ENCODE measurements at regions not wholly inside any gene's neighbourhood (a gene's known extent, or its start where the extent isn't known, plus 50 kb on each side); places are given as distances from the start of the nearest gene placed in this dataset.
"Not testable (repeated sequence)": the region's sequence is repeated elsewhere in the genome, so short reads cannot be mapped to it uniquely, and the experiment has no call there.

DNA sequence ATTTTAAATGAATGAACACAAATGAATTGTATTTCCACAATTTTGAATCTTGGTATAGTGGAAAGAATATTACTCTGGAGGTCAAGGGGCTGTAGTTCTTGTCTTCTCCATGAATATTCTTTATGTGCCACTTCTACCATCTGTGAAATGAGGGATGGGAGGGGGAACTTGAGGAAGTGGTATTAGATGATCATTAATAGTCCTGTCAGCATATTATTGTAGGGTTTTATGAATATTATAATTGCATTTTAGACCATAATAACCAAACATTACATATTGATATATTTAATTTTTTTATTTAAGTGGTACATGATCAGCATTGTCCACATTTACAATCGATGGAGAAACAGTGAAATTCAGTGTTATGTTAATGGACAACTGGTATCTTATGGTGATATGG is 205.8 kb downstream of the CCDC74A start:
- H3K9me3 ChIP-seq (ENCODE audit: control insufficient read depth in 5 of 5, low read length in 5 of 5); H3K27me3 ChIP-seq (ENCODE audit: control insufficient read depth in 5 of 5, insufficient read depth in 4 of 5, low read length in 5 of 5); H3K4me3 ChIP-seq (ENCODE audit: low read depth in 1 of 5, low read length in 5 of 5); H3K4me1 ChIP-seq (ENCODE audit: control insufficient read depth in 5 of 5, insufficient read depth in 5 of 5, low read length in 5 of 5); H3K9ac ChIP-seq (ENCODE audit: low read length in 5 of 5); H3K27ac ChIP-seq (ENCODE audit: low read depth, low read length); H3K36me3 ChIP-seq (ENCODE audit: control insufficient read depth in 5 of 5, insufficient read depth in 5 of 5, low read length in 5 of 5): not testable (repeated sequence)

GRCh38 chr2:131736406-131736805 is 208.7 kb downstream of the CCDC74A start:
- H3K9me3 ChIP-seq (ENCODE audit: control insufficient read depth in 5 of 5, low read length in 5 of 5); H3K4me3 ChIP-seq (ENCODE audit: low read depth in 1 of 5, low read length in 5 of 5); H3K36me3 ChIP-seq (ENCODE audit: control insufficient read depth in 5 of 5, insufficient read depth in 5 of 5, low read length in 5 of 5); H3K27ac ChIP-seq (ENCODE audit: low read depth, low read length); H3K27me3 ChIP-seq (ENCODE audit: control insufficient read depth in 5 of 5, insufficient read depth in 4 of 5, low read length in 5 of 5); H3K9ac ChIP-seq (ENCODE audit: low read length in 5 of 5); H3K4me1 ChIP-seq (ENCODE audit: control insufficient read depth in 5 of 5, insufficient read depth in 5 of 5, low read length in 5 of 5): not testable (repeated sequence)

- not testable (repeated sequence) for H3K27me3 ChIP-seq (ENCODE audit: control insufficient read depth in 5 of 5, insufficient read depth in 4 of 5, low read length in 5 of 5); H3K4me1 ChIP-seq (ENCODE audit: control insufficient read depth in 5 of 5, insufficient read depth in 5 of 5, low read length in 5 of 5); H3K27ac ChIP-seq (ENCODE audit: low read depth, low read length); H3K36me3 ChIP-seq (ENCODE audit: control insufficient read depth in 5 of 5, insufficient read depth in 5 of 5, low read length in 5 of 5); H3K9me3 ChIP-seq (ENCODE audit: control insufficient read depth in 5 of 5, low read length in 5 of 5); H3K9ac ChIP-seq (ENCODE audit: low read length in 5 of 5); H3K4me3 ChIP-seq (ENCODE audit: low read depth in 1 of 5, low read length in 5 of 5)
Measured at GRCh38 chr2:131738533-131738932, 210.8 kb downstream of the CCDC74A start.

DNA sequence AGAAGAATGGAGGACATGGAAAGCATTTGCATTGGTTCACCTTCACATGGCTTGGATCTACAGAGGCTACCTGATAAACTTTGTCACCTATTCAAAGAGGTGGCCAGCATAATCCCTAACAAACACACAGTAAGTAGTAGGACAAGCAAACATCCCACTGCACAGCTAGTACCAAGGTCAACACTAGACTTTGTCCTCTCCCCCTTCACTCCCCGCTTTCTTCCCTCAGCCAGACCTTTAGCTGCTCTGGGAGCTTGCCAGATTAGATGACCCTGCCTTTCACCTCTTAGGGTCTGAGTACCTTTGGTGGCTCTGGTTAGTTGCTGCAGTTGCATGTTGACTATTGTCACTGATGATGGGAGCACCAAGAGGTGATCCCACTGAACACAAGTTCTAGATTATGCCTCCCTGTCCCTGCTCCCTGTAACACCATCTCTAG is 211.3 kb downstream of the CCDC74A start:
- H3K9me3 ChIP-seq (ENCODE audit: control insufficient read depth in 5 of 5, low read length in 5 of 5); H3K4me3 ChIP-seq (ENCODE audit: low read depth in 1 of 5, low read length in 5 of 5); H3K27me3 ChIP-seq (ENCODE audit: control insufficient read depth in 5 of 5, insufficient read depth in 4 of 5, low read length in 5 of 5); H3K27ac ChIP-seq (ENCODE audit: low read depth, low read length); H3K4me1 ChIP-seq (ENCODE audit: control insufficient read depth in 5 of 5, insufficient read depth in 5 of 5, low read length in 5 of 5); H3K9ac ChIP-seq (ENCODE audit: low read length in 5 of 5); H3K36me3 ChIP-seq (ENCODE audit: control insufficient read depth in 5 of 5, insufficient read depth in 5 of 5, low read length in 5 of 5): not testable (repeated sequence)

DNA sequence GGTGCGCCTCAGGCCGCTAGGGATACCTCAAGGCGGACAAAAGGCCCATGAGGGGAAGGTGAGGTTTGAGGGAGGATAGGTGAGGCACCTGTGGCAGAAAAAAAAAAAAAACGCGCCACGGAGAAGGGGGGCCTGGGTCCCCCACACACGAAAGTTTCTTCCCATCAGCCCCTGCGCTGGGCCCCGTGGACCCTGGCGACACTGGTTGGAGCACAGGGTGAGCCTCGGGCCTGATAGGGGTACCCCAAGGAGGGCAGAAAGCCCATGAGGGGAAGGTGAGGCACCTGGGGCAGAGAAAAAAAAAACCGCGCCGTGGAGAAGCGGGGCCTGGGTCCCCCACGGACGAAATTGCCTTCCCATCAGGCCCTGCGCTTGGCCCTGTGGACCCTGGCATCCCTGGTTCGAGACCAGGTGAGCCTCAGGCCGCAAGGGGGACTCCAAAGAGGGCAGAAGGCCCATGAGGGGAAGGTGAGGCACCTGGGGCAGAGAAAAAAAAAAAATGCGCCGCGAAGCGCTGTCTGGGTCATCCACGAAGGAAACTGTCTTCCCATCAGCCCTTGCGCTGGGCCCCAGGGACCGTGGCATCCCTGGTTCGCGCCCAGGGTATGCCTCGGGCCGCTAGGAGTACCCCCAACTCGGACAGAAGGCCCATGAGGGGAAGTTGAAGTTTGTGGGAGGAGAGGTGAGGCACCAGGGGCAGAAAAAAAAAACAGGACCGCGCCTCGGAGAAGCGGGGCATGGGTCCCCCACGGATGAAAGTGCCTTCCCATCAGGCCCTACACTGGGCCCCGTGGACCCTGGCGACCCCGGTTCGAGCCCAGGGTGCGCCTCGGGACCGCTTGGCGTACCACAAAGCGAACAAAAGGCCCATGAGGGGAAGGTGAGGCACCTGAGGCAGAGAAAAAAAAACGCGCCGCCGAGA is 226.2 kb downstream of the CCDC74A start:
- Histone ChIP-seq H3K4me1 (ENCODE audit: control insufficient read depth in 5 of 5, insufficient read depth in 5 of 5, low read length in 5 of 5) (no peaks in the 10 kb centered on the region), H3K4me3 (ENCODE audit: low read depth in 1 of 5, low read length in 5 of 5) (no peak overlapping the region), H3K27ac (ENCODE audit: low read depth, low read length) (no peak overlapping the region), H3K9me3 (ENCODE audit: control insufficient read depth in 5 of 5, low read length in 5 of 5) (no peaks in the 10 kb centered on the region), H3K9ac (ENCODE audit: low read length in 5 of 5) (no peak overlapping the region), H3K27me3 (ENCODE audit: control insufficient read depth in 5 of 5, insufficient read depth in 4 of 5, low read length in 5 of 5) (no peaks in the 10 kb centered on the region), H3K36me3 (ENCODE audit: control insufficient read depth in 5 of 5, insufficient read depth in 5 of 5, low read length in 5 of 5) (no peaks in the 10 kb centered on the region)

DNA sequence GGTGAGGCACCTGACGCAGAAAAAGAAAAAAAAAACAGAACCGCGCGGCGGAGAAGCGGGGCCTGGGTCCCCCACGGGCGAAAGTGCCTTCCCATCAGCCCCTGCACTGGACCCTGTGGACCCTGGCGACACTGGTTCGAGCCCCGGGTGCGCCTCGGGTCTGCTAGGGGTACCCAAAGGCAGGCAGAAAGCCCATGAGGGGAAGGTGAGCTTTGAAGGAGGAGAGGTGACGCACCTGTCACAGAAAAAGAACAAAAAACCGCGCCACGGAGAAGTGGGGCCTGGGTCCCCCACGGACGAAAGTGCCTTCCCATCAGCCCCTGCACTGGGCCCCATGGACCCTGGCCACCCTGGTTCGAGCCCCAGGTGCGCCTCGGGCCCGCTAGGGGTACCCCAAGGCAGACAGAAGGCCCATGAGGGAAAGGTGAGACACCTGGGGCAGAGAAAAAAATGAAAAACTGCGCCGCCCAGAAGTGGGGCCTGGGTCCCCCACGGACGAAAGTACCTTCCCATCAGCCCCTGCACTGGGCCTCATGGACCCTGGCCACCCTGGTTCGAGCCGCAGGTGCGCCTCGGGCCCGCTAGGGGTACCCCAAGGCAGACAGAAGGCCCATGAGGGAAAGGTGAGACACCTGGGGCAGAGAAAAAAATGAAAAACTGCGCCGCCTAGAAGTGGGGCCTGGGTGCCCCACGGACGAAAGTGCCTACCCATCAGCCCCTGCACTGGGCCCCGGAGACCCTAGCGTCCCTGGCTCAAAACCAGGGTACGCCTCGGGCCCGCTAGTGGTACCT is 227.4 kb downstream of the CCDC74A start:
- Histone ChIP-seq H3K36me3 (ENCODE audit: control insufficient read depth in 5 of 5, insufficient read depth in 5 of 5, low read length in 5 of 5) (no peaks in the 10 kb centered on the region), H3K27ac (ENCODE audit: low read depth, low read length) (no peak overlapping the region), H3K9me3 (ENCODE audit: control insufficient read depth in 5 of 5, low read length in 5 of 5) (no peaks in the 10 kb centered on the region), H3K27me3 (ENCODE audit: control insufficient read depth in 5 of 5, insufficient read depth in 4 of 5, low read length in 5 of 5) (no peaks in the 10 kb centered on the region), H3K4me3 (ENCODE audit: low read depth in 1 of 5, low read length in 5 of 5) (no peak overlapping the region), H3K9ac (ENCODE audit: low read length in 5 of 5) (no peak overlapping the region), H3K4me1 (ENCODE audit: control insufficient read depth in 5 of 5, insufficient read depth in 5 of 5, low read length in 5 of 5) (no peaks in the 10 kb centered on the region)

- Histone ChIP-seq H3K4me1 (ENCODE audit: control insufficient read depth in 5 of 5, insufficient read depth in 5 of 5, low read length in 5 of 5) (no peaks in the 10 kb centered on the region), H3K27me3 (ENCODE audit: control insufficient read depth in 5 of 5, insufficient read depth in 4 of 5, low read length in 5 of 5) (no peaks in the 10 kb centered on the region), H3K27ac (ENCODE audit: low read depth, low read length) (no peak overlapping the region), H3K9ac (ENCODE audit: low read length in 5 of 5) (no peak overlapping the region), H3K4me3 (ENCODE audit: low read depth in 1 of 5, low read length in 5 of 5) (no peak overlapping the region), H3K36me3 (ENCODE audit: control insufficient read depth in 5 of 5, insufficient read depth in 5 of 5, low read length in 5 of 5) (no peaks in the 10 kb centered on the region), H3K9me3 (ENCODE audit: control insufficient read depth in 5 of 5, low read length in 5 of 5) (no peaks in the 10 kb centered on the region)
Measured at GRCh38 chr2:131756141-131756907, 228.6 kb downstream of the CCDC74A start.

GRCh38 chr2:131758941-131759340 is 231.3 kb downstream of the CCDC74A start:
- not testable (repeated sequence) for H3K27me3 ChIP-seq (ENCODE audit: control insufficient read depth in 5 of 5, insufficient read depth in 4 of 5, low read length in 5 of 5); H3K27ac ChIP-seq (ENCODE audit: low read depth, low read length); H3K9me3 ChIP-seq (ENCODE audit: control insufficient read depth in 5 of 5, low read length in 5 of 5); H3K9ac ChIP-seq (ENCODE audit: low read length in 5 of 5); H3K36me3 ChIP-seq (ENCODE audit: control insufficient read depth in 5 of 5, insufficient read depth in 5 of 5, low read length in 5 of 5); H3K4me1 ChIP-seq (ENCODE audit: control insufficient read depth in 5 of 5, insufficient read depth in 5 of 5, low read length in 5 of 5); H3K4me3 ChIP-seq (ENCODE audit: low read depth in 1 of 5, low read length in 5 of 5)

GRCh38 chr2:131774955-131775555 is 247.4 kb downstream of the CCDC74A start:
- not testable (repeated sequence) for H3K27ac ChIP-seq (ENCODE audit: low read depth, low read length); H3K9ac ChIP-seq (ENCODE audit: low read length in 5 of 5); H3K9me3 ChIP-seq (ENCODE audit: control insufficient read depth in 5 of 5, low read length in 5 of 5); H3K36me3 ChIP-seq (ENCODE audit: control insufficient read depth in 5 of 5, insufficient read depth in 5 of 5, low read length in 5 of 5); H3K4me1 ChIP-seq (ENCODE audit: control insufficient read depth in 5 of 5, insufficient read depth in 5 of 5, low read length in 5 of 5); H3K27me3 ChIP-seq (ENCODE audit: control insufficient read depth in 5 of 5, insufficient read depth in 4 of 5, low read length in 5 of 5); H3K4me3 ChIP-seq (ENCODE audit: low read depth in 1 of 5, low read length in 5 of 5)
